ENCODE measurements at regions not wholly inside any gene's neighbourhood (a gene's known extent, or its start where the extent isn't known, plus 50 kb on each side); places are given as distances from the start of the nearest gene placed in this dataset.

- no peak for ATAC-seq
- in situ Hi-C loops (cut with HindIII; ENCODE audit: extremely low pct_ligation_motif_present, low pct_unique_long_range_greater_than_20kb) (no loop called here), intact Hi-C loops (cut with micrococcal nuclease; ENCODE audit: unreplicated experiment) (no loop called here)
- Histone ChIP-seq H3K9me3 (ENCODE audit: low read length) (peaks cover 54% of the 10 kb centered on the region), H3K4me2 (ENCODE audit: low read depth, low read length) (no peak overlapping the region), H3K27ac (ENCODE audit: extremely low read length, insufficient read depth, low read length) (no peak overlapping the region), H3K27me3 (ENCODE audit: control insufficient read depth in 1 of 2, insufficient read depth in 2 of 2, low read length in 2 of 2) (no peaks in the 10 kb centered on the region), H3K4me3 (replicated peaks in 1 of 3; ENCODE audit: insufficient read depth in 1 of 3, low read depth in 2 of 3, low read length in 3 of 3) (no peak overlapping the region), H3K9ac (ENCODE audit: insufficient read depth, low read depth, low read length) (no peak overlapping the region), H3K79me2 (ENCODE audit: insufficient read depth, low read length) (no peaks in the 10 kb centered on the region), H3K4me1 (ENCODE audit: insufficient read depth, low read length) (no peaks in the 10 kb centered on the region), H2AFZ (ENCODE audit: low read length) (no peak overlapping the region), H4K20me1 (ENCODE audit: insufficient read depth, low read length) (no peaks in the 10 kb centered on the region), H3K36me3 (replicated peaks in 1 of 2; ENCODE audit: control insufficient read depth in 1 of 2, insufficient read depth in 2 of 2, low read length in 2 of 2) (no peaks in the 10 kb centered on the region)
- no peak for TF ChIP-seq ETS1 (CRISPR knock-in tag; IDR thresholded peaks at IDR 0.05)
- peak; percentile 50 for TF ChIP-seq CEBPB (IDR thresholded peaks at IDR 0.05; ENCODE audit: borderline replicate concordance, low read depth, low read length)
- DNase-seq (ENCODE audit: low spot score) = no peak
- no TSS peak for BruUV-seq (replicated peaks)
- CTCF ChIA-PET (ENCODE audit: low intra/inter-chr PET ratio, low total read pairs) = no interaction called here
- FAIRE-seq = no peak
- POLR2A ChIA-PET = no interaction called here
- WGBS (ENCODE audit: low lambda C conversion rate) = 94% methylated on average over 2 of the region's 2 CpGs
Measured at GRCh38 chr4:43296946-43297528, 404.5 kb downstream of the GRXCR1 start.

- Histone ChIP-seq H3K4me2 (ENCODE audit: low read depth, low read length) (no peak overlapping the region), H3K9me3 (ENCODE audit: low read length) (peaks cover 26% of the 10 kb centered on the region), H3K36me3 (replicated peaks in 1 of 2; ENCODE audit: control insufficient read depth in 1 of 2, insufficient read depth in 2 of 2, low read length in 2 of 2) (no peaks in the 10 kb centered on the region), H4K20me1 (ENCODE audit: insufficient read depth, low read length) (no peaks in the 10 kb centered on the region), H3K4me3 (replicated peaks in 1 of 3; ENCODE audit: insufficient read depth in 1 of 3, low read depth in 2 of 3, low read length in 3 of 3) (no peak overlapping the region), H3K9ac (ENCODE audit: insufficient read depth, low read depth, low read length) (no peak overlapping the region), H2AFZ (ENCODE audit: low read length) (no peak overlapping the region), H3K27ac (ENCODE audit: extremely low read length, insufficient read depth, low read length) (no peak overlapping the region), H3K27me3 (ENCODE audit: control insufficient read depth in 1 of 2, insufficient read depth in 2 of 2, low read length in 2 of 2) (no peaks in the 10 kb centered on the region), H3K4me1 (ENCODE audit: insufficient read depth, low read length) (no peaks in the 10 kb centered on the region), H3K79me2 (ENCODE audit: insufficient read depth, low read length) (no peaks in the 10 kb centered on the region)
- 0% methylated on average over 1 of the region's 1 CpG for WGBS (ENCODE audit: low lambda C conversion rate)
- ChIA-PET POLR2A (no interaction called here), CTCF (ENCODE audit: low intra/inter-chr PET ratio, low total read pairs) (no interaction called here)
- ATAC-seq (no peak; the same call in 2 of the 3 replicates), DNase-seq (ENCODE audit: low spot score) (peak; percentile 1), FAIRE-seq (no peak)
- no TSS peak for BruUV-seq (replicated peaks)
- TF ChIP-seq MNT (IDR thresholded peaks at IDR 0.05) (no peak), SSRP1 (CRISPR knock-in tag; IDR thresholded peaks at IDR 0.05) (no peak), HNRNPUL1 (IDR thresholded peaks at IDR 0.05; ENCODE audit: low read depth, low read length) (no peak), HCFC1 (IDR thresholded peaks at IDR 0.05; ENCODE audit: low read depth, low read length) (no peak), ZBTB25 (CRISPR knock-in tag; IDR thresholded peaks at IDR 0.05) (no peak), ZNF567 (CRISPR knock-in tag; IDR thresholded peaks at IDR 0.05; ENCODE audit: borderline replicate concordance) (no peak), TGIF2 (CRISPR knock-in tag; IDR thresholded peaks at IDR 0.05) (no peak)
- in situ Hi-C loops (cut with HindIII; ENCODE audit: extremely low pct_ligation_motif_present, low pct_unique_long_range_greater_than_20kb) (no loop called here), intact Hi-C loops (cut with micrococcal nuclease; ENCODE audit: unreplicated experiment) (no loop called here)
Measured at GRCh38 chr4:43316813-43317212, 424.3 kb downstream of the GRXCR1 start.

All from HepG2 (cell line).